H1 (cell line): ENCODE measurements at regions not wholly inside any gene's neighbourhood (a gene's known extent, or its start where the extent isn't known, plus 50 kb on each side); places are given as distances from the start of the nearest gene placed in this dataset.

Source experiments
- CTCF ChIA-PET: fragments of 300-600 bp; sonication (Branson Sonifier 250); formaldehyde crosslinking; loops from one replicate; lab custom pipeline; 2021; ENCODE audit not compliant: partially characterized antibody; lab: Charles Lee
- POLR2A ChIA-PET: fragments of 300-600 bp; sonication (Branson Sonifier 250); formaldehyde crosslinking; loops from one replicate; lab custom pipeline; 2021; ENCODE audit warnings: inconsistent platforms; ENCODE audit not compliant: partially characterized antibody; lab: Charles Lee
- DNase-seq, 2 experiments: peaks; one replicate each; pipeline versions ENCODE4 v3.0.0 to v3.0.0-alpha.2; 2010 to 2022; ENCODE audit warnings: low spot score in 2 of 2, low read depth in 1 of 2, mixed read lengths in 1 of 2
- FAIRE-seq: peaks from 2 replicates; lab custom pipeline; 2011; peaks lifted over from hg19 to GRCh38; lab: Jason Lieb, UNC
- H2AFZ ChIP-seq: 2 replicates; pipeline ENCODE4 v1.8.1; 2012; ENCODE audit warnings: low read length, inconsistent platforms
- H2AK5ac ChIP-seq: 2 replicates; pipeline ENCODE4 v1.6.1; 2013; ENCODE audit warnings: low read depth, low read length
- H2BK120ac ChIP-seq: replicated peaks from 2 replicates; pipeline ENCODE3; 2013; ENCODE audit warnings: low read depth, low read length, inconsistent platforms
- H2BK12ac ChIP-seq: 2 replicates; pipeline ENCODE4 v1.6.1; 2013; ENCODE audit warnings: low read depth, low read length
- H2BK15ac ChIP-seq: 2 replicates; pipeline ENCODE4 v1.6.1; 2013; ENCODE audit warnings: low read length
- H2BK20ac ChIP-seq: 2 replicates; pipeline ENCODE4 v1.6.1; 2013; ENCODE audit warnings: low read length
- H2BK5ac ChIP-seq: 2 replicates; pipeline ENCODE4 v1.6.1; 2013; ENCODE audit warnings: low read depth, low read length
- H3K14ac ChIP-seq: 2 replicates; pipeline ENCODE4 v1.6.1; 2013; ENCODE audit warnings: inconsistent platforms; ENCODE audit not compliant: insufficient read length
- H3K18ac ChIP-seq: 2 replicates; pipeline ENCODE4 v1.6.1; 2013; ENCODE audit warnings: low read length; ENCODE audit errors: extremely low read depth
- H3K23ac ChIP-seq: 2 replicates; pipeline ENCODE4 v1.6.1; 2013; ENCODE audit warnings: inconsistent platforms; ENCODE audit not compliant: insufficient read length
- H3K23me2 ChIP-seq: 2 replicates; pipeline ENCODE4 v1.6.1; 2013; ENCODE audit warnings: low read depth, low read length
- H3K27ac ChIP-seq: 2 replicates; pipeline ENCODE4 v1.6.1; 2011; ENCODE audit warnings: low read depth, low read length, inconsistent platforms
- H3K27me3 ChIP-seq, 4 experiments: replicated peaks in 1 of 4; 1 replicate in 1 of 4; 2 replicates in 3 of 4; pipeline versions ENCODE4 v1.6.1 to v1.8.1; 2011 to 2013; ENCODE audit warnings: low read length in 3 of 4, mild to moderate bottlenecking in 3 of 4, inconsistent platforms in 2 of 4, mixed read lengths in 2 of 4, moderate library complexity in 1 of 4; ENCODE audit not compliant: control insufficient read depth in 3 of 4, insufficient read depth in 3 of 4; ENCODE audit errors: extremely low read depth in 1 of 4
- H3K36me3 ChIP-seq, 4 experiments: 2 replicates each; pipeline versions ENCODE4 v1.6.1 to v1.8.1; 2011 to 2013; ENCODE audit warnings: mild to moderate bottlenecking in 4 of 4, low read length in 3 of 4, moderate library complexity in 2 of 4, control low read depth in 1 of 4, inconsistent platforms in 1 of 4; ENCODE audit not compliant: insufficient read depth in 4 of 4, control insufficient read depth in 2 of 4
- H3K4ac ChIP-seq: replicated peaks from 2 replicates; pipeline ENCODE3; 2013; ENCODE audit warnings: low read length, low read depth, mixed read lengths, inconsistent platforms; ENCODE audit not compliant: insufficient read length
- H3K4me1 ChIP-seq, 4 experiments: replicated peaks in 1 of 4; 1 replicate in 1 of 4; 2 replicates in 3 of 4; pipeline versions ENCODE4 v1.6.1 to v1.8.1; 2011 to 2013; ENCODE audit warnings: low read length in 3 of 4, inconsistent platforms in 2 of 4, mixed read lengths in 1 of 4; ENCODE audit not compliant: insufficient read depth in 4 of 4, control insufficient read depth in 3 of 4
- H3K4me2 ChIP-seq, 2 experiments: 2 replicates each; pipeline versions ENCODE4 v1.6.1 to v1.8.1; 2011 to 2013; ENCODE audit warnings: low read depth in 2 of 2, low read length in 2 of 2, control low read depth in 1 of 2, inconsistent platforms in 1 of 2, mild to moderate bottlenecking in 1 of 2; ENCODE audit not compliant: insufficient read depth in 1 of 2
- H3K4me3 ChIP-seq, 4 experiments: fragments of 200-600, 300-600 bp in 1 of 4; sonication (generic), shearing (Covaris generic), sonication (Bioruptor Twin) in 1 of 4; 2 replicates each; pipeline versions ENCODE4 v1.5.1 to v1.8.1; 2011 to 2016; ENCODE audit warnings: low read length in 4 of 4, low read depth in 3 of 4, control low read depth in 2 of 4, inconsistent platforms in 2 of 4, mild to moderate bottlenecking in 2 of 4, mixed read lengths in 1 of 4, moderate library complexity in 1 of 4; ENCODE audit not compliant: insufficient read depth in 2 of 4; ENCODE audit errors: extremely low read depth in 1 of 4
- H3K56ac ChIP-seq: replicated peaks from 2 replicates; pipeline ENCODE3; 2013; ENCODE audit warnings: low read depth, mild to moderate bottlenecking, mixed read lengths, low read length, inconsistent platforms; ENCODE audit not compliant: insufficient read length
- H3K79me1 ChIP-seq: 2 replicates; pipeline ENCODE4 v1.6.1; 2013; ENCODE audit warnings: low read depth, low read length, control low read depth
- H3K79me2 ChIP-seq, 2 experiments: 2 replicates each; pipeline versions ENCODE4 v1.6.1 to v1.8.1; 2012 to 2013; ENCODE audit warnings: low read length in 2 of 2, mild to moderate bottlenecking in 2 of 2, inconsistent platforms in 1 of 2; ENCODE audit not compliant: insufficient read depth in 2 of 2, control insufficient read depth in 1 of 2
- H3K9ac ChIP-seq, 4 experiments: replicated peaks in 1 of 4; 1 replicate in 1 of 4; 2 replicates in 3 of 4; pipeline versions ENCODE4 v1.6.1 to v1.8.1; 2011 to 2013; ENCODE audit warnings: low read depth in 3 of 4, low read length in 3 of 4, control low read depth in 2 of 4, mild to moderate bottlenecking in 2 of 4, moderate library complexity in 2 of 4, inconsistent platforms in 1 of 4; ENCODE audit errors: extremely low read depth in 1 of 4
- H3K9me3 ChIP-seq, 2 experiments: 2 replicates each; pipeline versions ENCODE4 v1.6.1 to v1.8.1; 2012 to 2013; ENCODE audit warnings: mild to moderate bottlenecking in 2 of 2, moderate library complexity in 2 of 2, control low read depth in 1 of 2, inconsistent platforms in 1 of 2, low read depth in 1 of 2, low read length in 1 of 2, mixed read lengths in 1 of 2; ENCODE audit not compliant: insufficient read depth in 2 of 2
- H4K20me1 ChIP-seq, 2 experiments: replicated peaks in 1 of 2; 2 replicates each; pipeline versions ENCODE3 to v1.8.1; 2011 to 2013; ENCODE audit warnings: inconsistent platforms in 2 of 2, low read length in 2 of 2, mild to moderate bottlenecking in 1 of 2; ENCODE audit not compliant: insufficient read depth in 2 of 2, control insufficient read depth in 1 of 2
- H4K5ac ChIP-seq: 2 replicates; pipeline ENCODE4 v1.6.1; 2013; ENCODE audit warnings: low read length, low read depth, mixed read lengths, inconsistent platforms; ENCODE audit not compliant: insufficient read length
- H4K8ac ChIP-seq: 2 replicates; pipeline ENCODE4 v1.8.0; 2013; ENCODE audit warnings: mild to moderate bottlenecking, moderate library complexity, low read length, inconsistent platforms; ENCODE audit not compliant: insufficient read depth; ENCODE audit errors: extremely low read depth
- H4K91ac ChIP-seq: replicated peaks from 2 replicates; pipeline ENCODE3; 2013; ENCODE audit warnings: low read length, mixed read lengths, inconsistent platforms; ENCODE audit not compliant: insufficient read length
- CHD2 ChIP-seq: IDR thresholded peaks from 2 replicates; pipeline ENCODE4 v1.6.1; 2012; ENCODE audit warnings: low read length, improper control_type of control experiment
- EZH2 ChIP-seq: fragments of 200-600 bp; sonication (generic); IDR thresholded peaks from 2 replicates; pipeline ENCODE4 v1.7.1; 2012; ENCODE audit warnings: low read depth, mild to moderate bottlenecking, moderate library complexity, low read length, inconsistent platforms; ENCODE audit not compliant: severe bottlenecking
- HDAC6 ChIP-seq: IDR thresholded peaks from one replicate; pipeline ENCODE4 v1.7.1; 2012; ENCODE audit warnings: low read depth, mild to moderate bottlenecking, inconsistent platforms, low read length, moderate library complexity
- MAFK ChIP-seq: IDR thresholded peaks from 2 replicates; pipeline ENCODE4 v1.6.1; 2012; ENCODE audit warnings: low read depth, mild to moderate bottlenecking, improper control_type of control experiment, low read length
- RXRA ChIP-seq: IDR thresholded peaks from 2 replicates; pipeline ENCODE4 v1.6.1; 2011; ENCODE audit warnings: low read depth, mild to moderate bottlenecking, low read length, moderate library complexity; ENCODE audit not compliant: insufficient read depth
- SP1 ChIP-seq: IDR thresholded peaks from 2 replicates; pipeline ENCODE4 v1.6.1; 2011; ENCODE audit warnings: low read depth, low read length
- TBP ChIP-seq: IDR thresholded peaks from 2 replicates; pipeline ENCODE4 v1.6.1; 2011; ENCODE audit warnings: low read depth, low read length, improper control_type of control experiment
- WGBS, 2 experiments: shearing (Covaris generic) in 1 of 2; methylation state at CpG; one replicate each; pipeline versions ENCODE4 v1.1.6 to v1.1.7; 2013 to 2015; ENCODE audit warnings: low lambda C conversion rate in 2 of 2, mixed read lengths in 2 of 2, inconsistent platforms in 1 of 2, low coverage in 1 of 2, missing lambda C conversion rate in 1 of 2; ENCODE audit not compliant: insufficient replicate concordance in 2 of 2, insufficient coverage in 1 of 2, insufficient read length in 1 of 2; ENCODE audit errors: extremely low coverage in 1 of 2, missing lambda C conversion rate in 1 of 2; 5-methylcytosine and 5-hydroxymethylcytosine counted together
- TF ChIP-seq, protein P1 (sequence below): IDR thresholded peaks from 2 replicates; pipeline ENCODE4 v1.6.1; 2012; ENCODE audit warnings: inconsistent platforms
- TF ChIP-seq, protein P2 (sequence below): IDR thresholded peaks from 2 replicates; pipeline ENCODE4 v1.6.1; 2011; ENCODE audit warnings: low read depth, mild to moderate bottlenecking, low read length; ENCODE audit not compliant: insufficient read depth

DNA sequence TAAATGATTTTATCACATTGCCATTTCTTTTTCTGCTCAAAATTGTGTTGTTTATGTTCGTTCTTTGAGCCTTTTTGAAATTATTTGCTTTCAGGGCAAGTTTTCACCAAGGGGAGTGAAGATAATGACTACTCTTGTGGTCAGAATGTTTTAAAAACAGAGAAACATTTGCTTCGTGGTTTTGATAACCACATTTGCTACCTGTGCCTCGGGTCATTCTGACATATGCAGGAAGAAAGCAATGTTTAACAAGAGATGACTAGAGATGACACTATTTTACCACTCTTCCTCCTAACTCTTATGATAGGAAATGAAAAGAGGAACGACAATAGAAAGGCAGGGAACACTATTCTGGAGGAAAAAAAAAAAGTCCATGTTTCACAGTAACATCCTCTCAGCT is 1496.5 kb upstream of the GOT2 start:
- H3K36me3 ChIP-seq, result no peaks in the 10 kb centered on the region
- H3K79me1 ChIP-seq, result no peaks in the 10 kb centered on the region
- H3K4me2 ChIP-seq, result no peak overlapping the region
- CTCF ChIA-PET, result no interaction called here
- H3K18ac ChIP-seq, result no peak overlapping the region
- no peak overlapping the region for H2BK12ac ChIP-seq
- H2BK5ac ChIP-seq, result no peak overlapping the region
- 92% methylated on average over 4 of the region's 4 CpGs; no CpG with 5 or more reads in 1 of the 2 experiments for WGBS, 2 experiments
- H3K4me3 ChIP-seq, result no peak overlapping the region
- H2AFZ ChIP-seq, result no peak overlapping the region
- no peak overlapping the region for H4K91ac ChIP-seq
- H4K20me1 ChIP-seq, result no peaks in the 10 kb centered on the region
- H4K5ac ChIP-seq, result no peak overlapping the region
- no peaks in the 10 kb centered on the region for H3K4me1 ChIP-seq
- DNase-seq (no peak), FAIRE-seq (no peak)
- TF ChIP-seq HDAC6 (no peak), TBP (no peak), CHD2 (no peak), SP1 (no peak), EZH2 (no peak), MAFK (no peak), RXRA (no peak)
- TF ChIP-seq, protein P1, sequence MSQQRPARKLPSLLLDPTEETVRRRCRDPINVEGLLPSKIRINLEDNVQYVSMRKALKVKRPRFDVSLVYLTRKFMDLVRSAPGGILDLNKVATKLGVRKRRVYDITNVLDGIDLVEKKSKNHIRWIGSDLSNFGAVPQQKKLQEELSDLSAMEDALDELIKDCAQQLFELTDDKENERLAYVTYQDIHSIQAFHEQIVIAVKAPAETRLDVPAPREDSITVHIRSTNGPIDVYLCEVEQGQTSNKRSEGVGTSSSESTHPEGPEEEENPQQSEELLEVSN, result no peak
- TF ChIP-seq, protein P2, sequence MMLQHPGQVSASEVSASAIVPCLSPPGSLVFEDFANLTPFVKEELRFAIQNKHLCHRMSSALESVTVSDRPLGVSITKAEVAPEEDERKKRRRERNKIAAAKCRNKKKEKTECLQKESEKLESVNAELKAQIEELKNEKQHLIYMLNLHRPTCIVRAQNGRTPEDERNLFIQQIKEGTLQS, result no peak
- 0 out of 4 replicates have a peak, but pooled peaks cover 0 to 5% of the 10 kb centered on the region in 2 experiments for H3K9me3 ChIP-seq
- H3K23ac ChIP-seq, result no peak overlapping the region
- H3K79me2 ChIP-seq, result no peaks in the 10 kb centered on the region
- no peak overlapping the region for H3K56ac ChIP-seq
- H3K4ac ChIP-seq, result no peak overlapping the region
- H2BK120ac ChIP-seq, result no peak overlapping the region
- H3K9ac ChIP-seq, result no peak overlapping the region
- H3K14ac ChIP-seq, result no peak overlapping the region
- H3K27ac ChIP-seq, result no peak overlapping the region
- no peak overlapping the region for H4K8ac ChIP-seq
- no peak overlapping the region for H2AK5ac ChIP-seq
- no peaks in the 10 kb centered on the region for H3K27me3 ChIP-seq
- H2BK20ac ChIP-seq, result no peak overlapping the region
- POLR2A ChIA-PET, result no interaction called here
- no peaks in the 10 kb centered on the region for H3K23me2 ChIP-seq
- no peak overlapping the region for H2BK15ac ChIP-seq
